ENCODE measurements at regions not wholly inside any gene's neighbourhood (a gene's known extent, or its start where the extent isn't known, plus 50 kb on each side); places are given as distances from the start of the nearest gene placed in this dataset.
A peak's percentile ranks its signal among the peaks of the same experiment; 100 is the strongest.

GRCh38 chr12:75955251-75955650 is 76.3 kb downstream of the PHLDA1 start:
- no peak for DNase-seq (ENCODE audit: low read depth in 1 of 2, low spot score in 1 of 2)
- ChIA-PET POLR2A (no interaction called here), CTCF (interaction anchor here (1.1 to 2.0 kb wide), 2 partner anchors 18 to 69 kb away, joined by 3 to 9 read pairs; no protein-coding TSS in a partner anchor)
- WGBS (ENCODE audit: missing lambda C conversion rate): 90% methylated on average over 3 of the region's 3 CpGs
- no peak overlapping the region for H3K4me3 ChIP-seq
- no peaks in the 10 kb centered on the region for H3K9me3 ChIP-seq
- H3K27ac ChIP-seq: peak overlapping the region; percentile 83 to 91
- H3K4me1 ChIP-seq: peaks cover 71% of the 10 kb centered on the region
- no peak overlapping the region; the same call in 2 of the 3 replicates for H3K4me2 ChIP-seq
- TF ChIP-seq CEBPB (IDR thresholded peaks at IDR 0.05) (no peak), PHF8 (IDR thresholded peaks at IDR 0.05; ENCODE audit: borderline replicate concordance, low read depth) (no peak), HES2 (IDR thresholded peaks at IDR 0.05) (no peak), BCL3 (IDR thresholded peaks at IDR 0.05) (no peak)
- FAIRE-seq: no peak
- no peak for ATAC-seq

- peaks cover 67% of the 10 kb centered on the region for H3K4me1 ChIP-seq
- DNase-seq (ENCODE audit: low read depth in 1 of 2, low spot score in 1 of 2): no peak
- 91% methylated on average over 2 of the region's 2 CpGs for WGBS (ENCODE audit: missing lambda C conversion rate)
- no peak overlapping the region for H3K4me3 ChIP-seq
- H3K27ac ChIP-seq: peak overlapping the region; percentile 83 to 91
- no peaks in the 10 kb centered on the region for H3K9me3 ChIP-seq
- ChIA-PET POLR2A (interaction anchor here (1.4 to 2.6 kb wide), 3 partner anchors 70 to 92 kb away, joined by 5 to 18 read pairs (median 8); partner anchors contain the start of gene PHLDA1), CTCF (interaction anchor here (2.0 kb wide), 1 partner anchor 70 kb away, joined by 9 read pairs; no protein-coding TSS in a partner anchor)
- peak overlapping the region; percentile 67 for H3K4me2 ChIP-seq
- ATAC-seq: no peak
- FAIRE-seq: no peak
- TF ChIP-seq ZC3H11A (IDR thresholded peaks at IDR 0.05): no peak
- TF ChIP-seq POLR2AphosphoS2 (conservative IDR thresholded peaks at IDR 0.05; ENCODE audit: low read length): no peak
- no peak for TF ChIP-seq ATOH8 (CRISPR knock-in tag; IDR thresholded peaks at IDR 0.05; ENCODE audit: low read depth)
- TF ChIP-seq POLR2A (IDR thresholded peaks at IDR 0.05; ENCODE audit: low read length): no peak
- TF ChIP-seq RARB (CRISPR knock-in tag; IDR thresholded peaks at IDR 0.05): no peak
- no peak for TF ChIP-seq BCL3 (IDR thresholded peaks at IDR 0.05)
- no peak for TF ChIP-seq EHF (CRISPR knock-in tag; IDR thresholded peaks at IDR 0.05)
- TF ChIP-seq NFE2L2 (conservative IDR thresholded peaks at IDR 0.05; ENCODE audit: low read length): no peak
- no peak for TF ChIP-seq CHD2 (IDR thresholded peaks at IDR 0.05; ENCODE audit: low read length, partially characterized antibody)
- TF ChIP-seq SMC3 (IDR thresholded peaks at IDR 0.05): no peak
- TF ChIP-seq ZFP36 (IDR thresholded peaks at IDR 0.05; ENCODE audit: borderline replicate concordance, partially characterized antibody): no peak
- no peak for TF ChIP-seq MAX (IDR thresholded peaks at IDR 0.05)
- no peak for TF ChIP-seq CTCF (IDR thresholded peaks at IDR 0.05)
- TF ChIP-seq RNF2 (IDR thresholded peaks at IDR 0.05; ENCODE audit: borderline replicate concordance, low read depth): no peak
- TF ChIP-seq FOXS1 (CRISPR knock-in tag; IDR thresholded peaks at IDR 0.05): no peak
These were observed 76.8 kb downstream of the PHLDA1 start for GRCh38 chr12:75954749-75955148.
